NCI-H82 (cell line): ENCODE measurements at regions not wholly inside any gene's neighbourhood (a gene's known extent, or its start where the extent isn't known, plus 50 kb on each side); places are given as distances from the start of the nearest gene placed in this dataset.

Source experiments
- DNase-seq: peaks from one replicate; lab custom pipeline; 2025; lab: John Stamatoyannopoulos, UW

- no peak for DNase-seq
Observed at GRCh38 chr14:51513281-51513680, 138.4 kb upstream of the FRMD6 start.

- peak; percentile 29 for DNase-seq
Observed at GRCh38 chr14:51513933-51514332, 137.8 kb upstream of the FRMD6 start.

GRCh38 chr14:51515611-51516010 is 136.1 kb upstream of the FRMD6 start:
- DNase-seq: no peak

GRCh38 chr14:51516706-51517395 is 134.9 kb upstream of the FRMD6 start:
- no peak for DNase-seq

GRCh38 chr14:51518280-51518679 is 133.4 kb upstream of the FRMD6 start:
- no peak for DNase-seq

- DNase-seq: no peak
Observed at GRCh38 chr14:51518711-51519110, 133.0 kb upstream of the FRMD6 start.

GRCh38 chr14:51520087-51520486 is 131.6 kb upstream of the FRMD6 start:
- no peak for DNase-seq

- no peak for DNase-seq
Observed at GRCh38 chr14:51521764-51522163, 129.9 kb upstream of the FRMD6 start.

GRCh38 chr14:51523243-51523642 is 128.5 kb upstream of the FRMD6 start:
- no peak for DNase-seq

- DNase-seq: no peak
Observed at GRCh38 chr14:51525739-51526138, 126.0 kb upstream of the FRMD6 start.

GRCh38 chr14:51527073-51527472 is 124.6 kb upstream of the FRMD6 start:
- no peak for DNase-seq

GRCh38 chr14:51529736-51530135 is 122.0 kb upstream of the FRMD6 start:
- DNase-seq: peak; percentile 54

GRCh38 chr14:51533160-51533559 is 118.5 kb upstream of the FRMD6 start:
- no peak for DNase-seq

- no peak for DNase-seq
Observed at GRCh38 chr14:51533872-51534553, 117.7 kb upstream of the FRMD6 start.

- no peak for DNase-seq
Observed at GRCh38 chr14:51534610-51535011, 117.1 kb upstream of the FRMD6 start.

- DNase-seq: no peak
Observed at GRCh38 chr14:51535443-51536044, 116.2 kb upstream of the FRMD6 start.

GRCh38 chr14:51538973-51539372 is 112.7 kb upstream of the FRMD6 start:
- DNase-seq: no peak

- DNase-seq: no peak
Observed at GRCh38 chr14:51539571-51540037, 112.1 kb upstream of the FRMD6 start.

GRCh38 chr14:51540364-51540763 is 111.3 kb upstream of the FRMD6 start:
- DNase-seq: no peak

- no peak for DNase-seq
Observed at GRCh38 chr14:51544471-51544870, 107.2 kb upstream of the FRMD6 start.

- DNase-seq: no peak
Observed at GRCh38 chr14:51544901-51545300, 106.8 kb upstream of the FRMD6 start.

- no peak for DNase-seq
Observed at GRCh38 chr14:51545396-51545795, 106.3 kb upstream of the FRMD6 start.

- DNase-seq: no peak
Observed at GRCh38 chr14:51546099-51546498, 105.6 kb upstream of the FRMD6 start.
